Spleen (tissue), 7 donors: ENCODE measurements at regions not wholly inside any gene's neighbourhood (a gene's known extent, or its start where the extent isn't known, plus 50 kb on each side); places are given as distances from the start of the nearest gene placed in this dataset.

Source experiments
- POLR2AphosphoS5 ChIP-seq, 3 donors: sonication (generic); formaldehyde crosslinking; IDR thresholded peaks; one replicate each; pipeline ENCODE4 v1.5.1; 2017; ENCODE audit warnings: antibody characterized with exemption in 3 of 3
- TF ChIP-seq, protein P1 (sequence below), 11 experiments: fragments of 200-600 bp in 7 of 11; fragments of 450-650 bp in 4 of 11; sonication (generic) in 4 of 11; IDR thresholded peaks in 8 of 11; conservative IDR thresholded peaks in 3 of 11; 1 replicate in 7 of 11; 2 replicates in 4 of 11; pipeline versions ENCODE4 v1.4.0 to v1.8.0; 2016 to 2021; ENCODE audit warnings: antibody characterized with exemption in 11 of 11, inconsistent platforms in 4 of 11, mild to moderate bottlenecking in 1 of 11
- donor health status: DM: no; HTN: no; CAD: no; lungs with moderate emphysema.
- donor health status: DM: no; HTN: no; CAD: no.
- donor health status: DM: no; HTN: no; CAD: no.

DNA sequence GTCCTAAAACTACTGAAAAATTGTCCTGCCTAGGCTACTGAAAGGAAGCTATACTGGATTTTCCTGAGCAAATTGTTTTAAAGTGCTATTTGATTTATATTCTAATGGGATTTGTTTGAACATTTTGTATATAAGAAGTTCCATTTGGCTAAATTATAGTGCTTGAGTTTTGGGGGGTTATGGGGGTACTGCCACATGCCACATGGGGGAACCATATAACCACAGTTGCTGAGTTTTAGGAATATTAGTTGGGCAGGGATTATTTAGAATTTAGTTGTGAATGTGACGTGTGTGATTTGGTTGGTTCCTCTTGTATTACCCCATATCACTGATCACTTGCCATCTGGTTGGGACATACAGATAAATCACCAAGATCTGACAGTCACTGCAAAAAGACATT is 224.5 kb upstream of the TAPT1 start:
- TF ChIP-seq POLR2AphosphoS5 (IDR thresholded peaks at IDR 0.05): no peak
- TF ChIP-seq, protein P1, sequence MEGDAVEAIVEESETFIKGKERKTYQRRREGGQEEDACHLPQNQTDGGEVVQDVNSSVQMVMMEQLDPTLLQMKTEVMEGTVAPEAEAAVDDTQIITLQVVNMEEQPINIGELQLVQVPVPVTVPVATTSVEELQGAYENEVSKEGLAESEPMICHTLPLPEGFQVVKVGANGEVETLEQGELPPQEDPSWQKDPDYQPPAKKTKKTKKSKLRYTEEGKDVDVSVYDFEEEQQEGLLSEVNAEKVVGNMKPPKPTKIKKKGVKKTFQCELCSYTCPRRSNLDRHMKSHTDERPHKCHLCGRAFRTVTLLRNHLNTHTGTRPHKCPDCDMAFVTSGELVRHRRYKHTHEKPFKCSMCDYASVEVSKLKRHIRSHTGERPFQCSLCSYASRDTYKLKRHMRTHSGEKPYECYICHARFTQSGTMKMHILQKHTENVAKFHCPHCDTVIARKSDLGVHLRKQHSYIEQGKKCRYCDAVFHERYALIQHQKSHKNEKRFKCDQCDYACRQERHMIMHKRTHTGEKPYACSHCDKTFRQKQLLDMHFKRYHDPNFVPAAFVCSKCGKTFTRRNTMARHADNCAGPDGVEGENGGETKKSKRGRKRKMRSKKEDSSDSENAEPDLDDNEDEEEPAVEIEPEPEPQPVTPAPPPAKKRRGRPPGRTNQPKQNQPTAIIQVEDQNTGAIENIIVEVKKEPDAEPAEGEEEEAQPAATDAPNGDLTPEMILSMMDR (IDR thresholded peaks at IDR 0.05 in 8 of 11, conservative IDR thresholded peaks at IDR 0.05 in 3 of 11): peak in 1 of 11 experiments; percentile 18
